ENCODE measurements at regions not wholly inside any gene's neighbourhood (a gene's known extent, or its start where the extent isn't known, plus 50 kb on each side); places are given as distances from the start of the nearest gene placed in this dataset.
A peak's percentile ranks its signal among the peaks of the same experiment; 100 is the strongest.

DNA sequence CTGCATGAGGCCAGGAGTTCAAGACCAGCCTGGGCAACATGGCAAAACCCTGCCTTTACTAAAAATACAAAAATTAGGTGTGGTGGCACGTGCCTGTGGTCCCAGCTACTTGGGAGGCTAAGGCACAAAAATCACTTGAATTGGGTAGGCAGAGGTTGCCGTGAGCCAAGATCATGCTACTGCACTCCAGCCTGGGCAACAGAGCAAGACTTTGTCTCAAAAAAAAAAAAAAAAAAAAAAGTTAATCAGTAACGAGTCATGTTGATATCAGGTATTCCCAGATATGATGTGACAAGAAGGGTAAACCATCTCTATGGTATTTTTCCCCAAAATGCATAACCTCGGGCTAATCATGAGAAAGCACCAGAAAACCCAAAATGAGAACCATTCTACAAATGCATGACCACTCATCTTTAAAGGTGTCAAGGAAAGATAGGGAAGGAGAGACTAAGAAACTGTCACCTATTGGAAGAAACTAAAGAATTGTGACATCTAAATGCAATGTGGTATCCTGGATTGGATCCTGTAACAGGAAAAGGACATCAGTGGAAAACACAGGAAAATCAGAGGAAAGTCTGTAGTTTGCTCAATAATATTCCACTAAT, 66.5 kb upstream of the MAP4 start:
- Histone ChIP-seq H3K4me1 (ENCODE audit: insufficient read depth) (peaks cover 15% of the 10 kb centered on the region), H3F3A (replicated peaks; ENCODE audit: low read depth) (peaks cover 7% of the 10 kb centered on the region; the same call in 1 of the 2 replicates), H3K4me2 (no peak overlapping the region), H3K9me2 (ENCODE audit: insufficient read depth) (no peaks in the 10 kb centered on the region), H3K27me3 (ENCODE audit: insufficient read depth) (no peaks in the 10 kb centered on the region), H3K79me2 (replicated peaks; ENCODE audit: insufficient read depth) (peaks cover 100% of the 10 kb centered on the region), H4K20me1 (replicated peaks; ENCODE audit: insufficient read depth) (peaks cover 41% of the 10 kb centered on the region), H3K36me3 (ENCODE audit: insufficient read depth) (no peaks in the 10 kb centered on the region), H3K4me3 (no peak overlapping the region), H2AFZ (no peak overlapping the region), H3K27ac (ENCODE audit: low read depth) (peak overlapping the region; percentile 1; the same call in 1 of the 2 replicates)
- Mint-ChIP-seq H3K9me3 (no peaks in the 10 kb centered on the region), H3K27ac (no peak overlapping the region), H3K36me3 (ENCODE audit: low read depth) (peaks cover 16% of the 10 kb centered on the region), H3K4me3 (no peak overlapping the region), H3K27me3 (ENCODE audit: insufficient read depth, low read depth, poor library complexity) (no peaks in the 10 kb centered on the region), H3K4me1 (peaks cover 13% of the 10 kb centered on the region)
- no peak for DNase-seq (ENCODE audit: low spot score)
- no peak for ATAC-seq
- TF ChIP-seq, protein P1, sequence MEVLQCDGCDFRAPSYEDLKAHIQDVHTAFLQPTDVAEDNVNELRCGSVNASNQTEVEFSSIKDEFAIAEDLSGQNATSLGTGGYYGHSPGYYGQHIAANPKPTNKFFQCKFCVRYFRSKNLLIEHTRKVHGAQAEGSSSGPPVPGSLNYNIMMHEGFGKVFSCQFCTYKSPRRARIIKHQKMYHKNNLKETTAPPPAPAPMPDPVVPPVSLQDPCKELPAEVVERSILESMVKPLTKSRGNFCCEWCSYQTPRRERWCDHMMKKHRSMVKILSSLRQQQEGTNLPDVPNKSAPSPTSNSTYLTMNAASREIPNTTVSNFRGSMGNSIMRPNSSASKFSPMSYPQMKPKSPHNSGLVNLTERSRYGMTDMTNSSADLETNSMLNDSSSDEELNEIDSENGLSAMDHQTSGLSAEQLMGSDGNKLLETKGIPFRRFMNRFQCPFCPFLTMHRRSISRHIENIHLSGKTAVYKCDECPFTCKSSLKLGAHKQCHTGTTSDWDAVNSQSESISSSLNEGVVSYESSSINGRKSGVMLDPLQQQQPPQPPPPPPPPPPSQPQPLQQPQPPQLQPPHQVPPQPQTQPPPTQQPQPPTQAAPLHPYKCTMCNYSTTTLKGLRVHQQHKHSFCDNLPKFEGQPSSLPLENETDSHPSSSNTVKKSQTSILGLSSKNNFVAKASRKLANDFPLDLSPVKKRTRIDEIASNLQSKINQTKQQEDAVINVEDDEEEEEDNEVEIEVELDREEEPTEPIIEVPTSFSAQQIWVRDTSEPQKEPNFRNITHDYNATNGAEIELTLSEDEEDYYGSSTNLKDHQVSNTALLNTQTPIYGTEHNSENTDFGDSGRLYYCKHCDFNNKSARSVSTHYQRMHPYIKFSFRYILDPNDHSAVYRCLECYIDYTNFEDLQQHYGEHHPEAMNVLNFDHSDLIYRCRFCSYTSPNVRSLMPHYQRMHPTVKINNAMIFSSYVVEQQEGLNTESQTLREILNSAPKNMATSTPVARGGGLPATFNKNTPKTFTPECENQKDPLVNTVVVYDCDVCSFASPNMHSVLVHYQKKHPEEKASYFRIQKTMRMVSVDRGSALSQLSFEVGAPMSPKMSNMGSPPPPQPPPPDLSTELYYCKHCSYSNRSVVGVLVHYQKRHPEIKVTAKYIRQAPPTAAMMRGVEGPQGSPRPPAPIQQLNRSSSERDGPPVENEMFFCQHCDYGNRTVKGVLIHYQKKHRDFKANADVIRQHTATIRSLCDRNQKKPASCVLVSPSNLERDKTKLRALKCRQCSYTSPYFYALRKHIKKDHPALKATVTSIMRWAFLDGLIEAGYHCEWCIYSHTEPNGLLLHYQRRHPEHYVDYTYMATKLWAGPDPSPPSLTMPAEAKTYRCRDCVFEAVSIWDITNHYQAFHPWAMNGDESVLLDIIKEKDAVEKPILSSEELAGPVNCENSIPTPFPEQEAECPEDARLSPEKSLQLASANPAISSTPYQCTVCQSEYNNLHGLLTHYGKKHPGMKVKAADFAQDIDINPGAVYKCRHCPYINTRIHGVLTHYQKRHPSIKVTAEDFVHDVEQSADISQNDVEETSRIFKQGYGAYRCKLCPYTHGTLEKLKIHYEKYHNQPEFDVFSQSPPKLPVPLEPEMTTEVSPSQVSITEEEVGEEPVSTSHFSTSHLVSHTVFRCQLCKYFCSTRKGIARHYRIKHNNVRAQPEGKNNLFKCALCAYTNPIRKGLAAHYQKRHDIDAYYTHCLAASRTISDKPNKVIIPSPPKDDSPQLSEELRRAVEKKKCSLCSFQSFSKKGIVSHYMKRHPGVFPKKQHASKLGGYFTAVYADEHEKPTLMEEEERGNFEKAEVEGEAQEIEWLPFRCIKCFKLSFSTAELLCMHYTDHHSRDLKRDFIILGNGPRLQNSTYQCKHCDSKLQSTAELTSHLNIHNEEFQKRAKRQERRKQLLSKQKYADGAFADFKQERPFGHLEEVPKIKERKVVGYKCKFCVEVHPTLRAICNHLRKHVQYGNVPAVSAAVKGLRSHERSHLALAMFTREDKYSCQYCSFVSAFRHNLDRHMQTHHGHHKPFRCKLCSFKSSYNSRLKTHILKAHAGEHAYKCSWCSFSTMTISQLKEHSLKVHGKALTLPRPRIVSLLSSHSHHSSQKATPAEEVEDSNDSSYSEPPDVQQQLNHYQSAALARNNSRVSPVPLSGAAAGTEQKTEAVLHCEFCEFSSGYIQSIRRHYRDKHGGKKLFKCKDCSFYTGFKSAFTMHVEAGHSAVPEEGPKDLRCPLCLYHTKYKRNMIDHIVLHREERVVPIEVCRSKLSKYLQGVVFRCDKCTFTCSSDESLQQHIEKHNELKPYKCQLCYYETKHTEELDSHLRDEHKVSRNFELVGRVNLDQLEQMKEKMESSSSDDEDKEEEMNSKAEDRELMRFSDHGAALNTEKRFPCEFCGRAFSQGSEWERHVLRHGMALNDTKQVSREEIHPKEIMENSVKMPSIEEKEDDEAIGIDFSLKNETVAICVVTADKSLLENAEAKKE (CRISPR knock-in tag; IDR thresholded peaks at IDR 0.05) = no peak
- no peak for TF ChIP-seq STAT1 (IDR thresholded peaks at IDR 0.05; ENCODE audit: unreplicated experiment)
- TF ChIP-seq, protein P2, sequence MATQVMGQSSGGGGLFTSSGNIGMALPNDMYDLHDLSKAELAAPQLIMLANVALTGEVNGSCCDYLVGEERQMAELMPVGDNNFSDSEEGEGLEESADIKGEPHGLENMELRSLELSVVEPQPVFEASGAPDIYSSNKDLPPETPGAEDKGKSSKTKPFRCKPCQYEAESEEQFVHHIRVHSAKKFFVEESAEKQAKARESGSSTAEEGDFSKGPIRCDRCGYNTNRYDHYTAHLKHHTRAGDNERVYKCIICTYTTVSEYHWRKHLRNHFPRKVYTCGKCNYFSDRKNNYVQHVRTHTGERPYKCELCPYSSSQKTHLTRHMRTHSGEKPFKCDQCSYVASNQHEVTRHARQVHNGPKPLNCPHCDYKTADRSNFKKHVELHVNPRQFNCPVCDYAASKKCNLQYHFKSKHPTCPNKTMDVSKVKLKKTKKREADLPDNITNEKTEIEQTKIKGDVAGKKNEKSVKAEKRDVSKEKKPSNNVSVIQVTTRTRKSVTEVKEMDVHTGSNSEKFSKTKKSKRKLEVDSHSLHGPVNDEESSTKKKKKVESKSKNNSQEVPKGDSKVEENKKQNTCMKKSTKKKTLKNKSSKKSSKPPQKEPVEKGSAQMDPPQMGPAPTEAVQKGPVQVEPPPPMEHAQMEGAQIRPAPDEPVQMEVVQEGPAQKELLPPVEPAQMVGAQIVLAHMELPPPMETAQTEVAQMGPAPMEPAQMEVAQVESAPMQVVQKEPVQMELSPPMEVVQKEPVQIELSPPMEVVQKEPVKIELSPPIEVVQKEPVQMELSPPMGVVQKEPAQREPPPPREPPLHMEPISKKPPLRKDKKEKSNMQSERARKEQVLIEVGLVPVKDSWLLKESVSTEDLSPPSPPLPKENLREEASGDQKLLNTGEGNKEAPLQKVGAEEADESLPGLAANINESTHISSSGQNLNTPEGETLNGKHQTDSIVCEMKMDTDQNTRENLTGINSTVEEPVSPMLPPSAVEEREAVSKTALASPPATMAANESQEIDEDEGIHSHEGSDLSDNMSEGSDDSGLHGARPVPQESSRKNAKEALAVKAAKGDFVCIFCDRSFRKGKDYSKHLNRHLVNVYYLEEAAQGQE (IDR thresholded peaks at IDR 0.05; ENCODE audit: unreplicated experiment) = no peak
- TF ChIP-seq JUNB (IDR thresholded peaks at IDR 0.05; ENCODE audit: unreplicated experiment) = no peak
- TF ChIP-seq EZH2 (IDR thresholded peaks at IDR 0.05; ENCODE audit: low read depth, unreplicated experiment) = no peak
- TF ChIP-seq EZH2phosphoT487 (IDR thresholded peaks at IDR 0.05; ENCODE audit: unreplicated experiment) = no peak
- no peak for TF ChIP-seq ZNF114 (CRISPR knock-in tag; IDR thresholded peaks at IDR 0.05)
- TF ChIP-seq NANOG (IDR thresholded peaks at IDR 0.05; ENCODE audit: borderline replicate concordance) = no peak
- TF ChIP-seq, protein P3, sequence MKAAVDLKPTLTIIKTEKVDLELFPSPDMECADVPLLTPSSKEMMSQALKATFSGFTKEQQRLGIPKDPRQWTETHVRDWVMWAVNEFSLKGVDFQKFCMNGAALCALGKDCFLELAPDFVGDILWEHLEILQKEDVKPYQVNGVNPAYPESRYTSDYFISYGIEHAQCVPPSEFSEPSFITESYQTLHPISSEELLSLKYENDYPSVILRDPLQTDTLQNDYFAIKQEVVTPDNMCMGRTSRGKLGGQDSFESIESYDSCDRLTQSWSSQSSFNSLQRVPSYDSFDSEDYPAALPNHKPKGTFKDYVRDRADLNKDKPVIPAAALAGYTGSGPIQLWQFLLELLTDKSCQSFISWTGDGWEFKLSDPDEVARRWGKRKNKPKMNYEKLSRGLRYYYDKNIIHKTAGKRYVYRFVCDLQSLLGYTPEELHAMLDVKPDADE (IDR thresholded peaks at IDR 0.05) = no peak
